Prostate gland (tissue), 2 donors: ENCODE measurements at regions not wholly inside any gene's neighbourhood (a gene's known extent, or its start where the extent isn't known, plus 50 kb on each side); places are given as distances from the start of the nearest gene placed in this dataset.

Experiments
- DNase-seq: peaks from one replicate; pipeline ENCODE4 v3.0.0-alpha.2; 2019; ENCODE audit warnings: low spot score
- H3K27ac ChIP-seq, 2 donors: fragments of 200-600 bp; sonication (generic); 2 replicates each; pipeline ENCODE4 v1.5.1; 2017 to 2019
- H3K27me3 ChIP-seq: fragments of 200-600 bp; sonication (generic); replicated peaks from 2 replicates; pipeline ENCODE4 v1.5.1; 2019; ENCODE audit not compliant: insufficient read depth
- H3K36me3 ChIP-seq, 2 donors: fragments of 200-600 bp; sonication (generic); 1 replicate in 1 of 2; 2 replicates in 1 of 2; pipeline versions ENCODE4 v1.5.1 to v1.8.1; 2017 to 2019
- H3K4me1 ChIP-seq: fragments of 200-600 bp; sonication (generic); replicated peaks from 2 replicates; pipeline ENCODE4 v1.5.1; 2019
- H3K4me3 ChIP-seq, 2 donors: fragments of 200-600 bp; sonication (generic); 2 replicates each; pipeline ENCODE4 v1.5.1; 2017 to 2019
- H3K9me3 ChIP-seq: fragments of 200-600 bp; sonication (generic); 2 replicates; pipeline ENCODE4 v1.5.1; 2017
- CTCF ChIP-seq, 4 experiments: fragments of 200-600 bp in 2 of 4; fragments of 450-650 bp in 2 of 4; sonication (generic) in 2 of 4; IDR thresholded peaks; 1 replicate in 3 of 4; 2 replicates in 1 of 4; pipeline ENCODE4 v1.5.1; 2016 to 2019; ENCODE audit warnings: antibody characterized with exemption in 4 of 4, mild to moderate bottlenecking in 2 of 4, moderate library complexity in 2 of 4
- POLR2A ChIP-seq: fragments of 450-650 bp; IDR thresholded peaks from one replicate; pipeline ENCODE4 v1.6.1; 2016; ENCODE audit warnings: antibody characterized with exemption, mild to moderate bottlenecking
- POLR2AphosphoS5 ChIP-seq: sonication (generic); formaldehyde crosslinking; IDR thresholded peaks from one replicate; pipeline ENCODE4 v1.6.1; 2017; ENCODE audit warnings: antibody characterized with exemption
- WGBS: methylation state at CpG from one replicate; pipeline ENCODE4 v1.1.5; 2018; 5-methylcytosine and 5-hydroxymethylcytosine counted together
- intact Hi-C: fragments of 100-400 bp; cut with DNase I; formaldehyde crosslinking; loops from one replicate; pipeline ENCODE4 v1.14.2; 2022

- no peak for TF ChIP-seq POLR2A
- TF ChIP-seq CTCF (IDR thresholded peaks at IDR 0.05) = no peak
- TF ChIP-seq POLR2AphosphoS5 = no peak
- Histone ChIP-seq H3K27me3 (no peaks in the 10 kb centered on the region), H3K4me3 (no peak overlapping the region), H3K4me1 (no peaks in the 10 kb centered on the region), H3K27ac (no peak overlapping the region), H3K36me3 (no peaks in the 10 kb centered on the region), H3K9me3 (no peaks in the 10 kb centered on the region)
- no peak for DNase-seq
- intact Hi-C loops = no loop called here
These were observed 160.7 kb downstream of the MOSPD2 start for GRCh38 chrX:15033917-15034316.

GRCh38 chrX:15017491-15017890 lies 144.3 kb downstream of the MOSPD2 start:
- no peak overlapping the region for H3K4me3 ChIP-seq
- TF ChIP-seq POLR2AphosphoS5 = no peak
- no peak for TF ChIP-seq POLR2A
- TF ChIP-seq CTCF (IDR thresholded peaks at IDR 0.05) = no peak
- intact Hi-C loops = no loop called here
- DNase-seq = no peak
- H3K4me1 ChIP-seq = no peaks in the 10 kb centered on the region
- H3K9me3 ChIP-seq = no peaks in the 10 kb centered on the region
- H3K27ac ChIP-seq = no peak overlapping the region
- H3K27me3 ChIP-seq = no peaks in the 10 kb centered on the region
- 61% methylated on average over 3 of the region's 3 CpGs for WGBS
- H3K36me3 ChIP-seq = no peaks in the 10 kb centered on the region

- no peaks in the 10 kb centered on the region for H3K27me3 ChIP-seq
- 100% methylated on average over 1 of the region's 1 CpG for WGBS
- H3K36me3 ChIP-seq = no peaks in the 10 kb centered on the region
- intact Hi-C loops = no loop called here
- no peaks in the 10 kb centered on the region for H3K4me1 ChIP-seq
- no peaks in the 10 kb centered on the region for H3K9me3 ChIP-seq
- no peak for DNase-seq
- H3K27ac ChIP-seq = no peak overlapping the region
- TF ChIP-seq CTCF (IDR thresholded peaks at IDR 0.05) (no peak), POLR2AphosphoS5 (no peak), POLR2A (no peak)
- H3K4me3 ChIP-seq = no peak overlapping the region
These were observed 142.8 kb downstream of the MOSPD2 start for GRCh38 chrX:15016051-15016450.

GRCh38 chrX:15014281-15014680 lies 141.1 kb downstream of the MOSPD2 start:
- Histone ChIP-seq H3K4me3 (no peak overlapping the region), H3K27me3 (no peaks in the 10 kb centered on the region)
- WGBS = 67% methylated on average over 2 of the region's 2 CpGs

More at GRCh38 chrX:15014281-15014680, 141.1 kb downstream of the MOSPD2 start:
- Histone ChIP-seq H3K4me1 (no peaks in the 10 kb centered on the region), H3K36me3 (no peaks in the 10 kb centered on the region), H3K27ac (no peak overlapping the region), H3K9me3 (no peaks in the 10 kb centered on the region)
- intact Hi-C loops = no loop called here
- no peak for DNase-seq
- TF ChIP-seq POLR2A (no peak), CTCF (IDR thresholded peaks at IDR 0.05) (no peak), POLR2AphosphoS5 (no peak)
